ENCODE measurements at regions not wholly inside any gene's neighbourhood (a gene's known extent, or its start where the extent isn't known, plus 50 kb on each side); places are given as distances from the start of the nearest gene placed in this dataset.

DNA sequence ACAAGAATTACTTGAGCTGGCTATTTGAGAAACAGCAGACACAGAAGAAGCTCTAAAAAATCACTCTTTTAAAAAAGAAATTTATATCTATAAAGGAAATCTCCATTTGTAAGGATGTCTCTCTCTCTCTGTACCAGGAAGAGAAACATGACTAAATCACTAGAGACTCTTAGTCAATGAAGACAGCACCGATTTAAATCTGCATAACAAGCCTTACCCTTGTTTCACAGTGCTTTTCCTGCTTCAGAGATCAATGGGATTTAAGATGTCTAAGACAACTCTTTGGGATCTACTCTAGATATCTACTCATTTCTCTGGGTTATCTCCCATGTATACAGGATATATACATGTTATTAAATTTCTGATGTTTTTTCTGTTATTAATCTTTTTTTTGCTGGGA, 359.2 kb upstream of the RND3 start:
- H3K27ac ChIP-seq: no peak overlapping the region
- TF ChIP-seq, protein P1, sequence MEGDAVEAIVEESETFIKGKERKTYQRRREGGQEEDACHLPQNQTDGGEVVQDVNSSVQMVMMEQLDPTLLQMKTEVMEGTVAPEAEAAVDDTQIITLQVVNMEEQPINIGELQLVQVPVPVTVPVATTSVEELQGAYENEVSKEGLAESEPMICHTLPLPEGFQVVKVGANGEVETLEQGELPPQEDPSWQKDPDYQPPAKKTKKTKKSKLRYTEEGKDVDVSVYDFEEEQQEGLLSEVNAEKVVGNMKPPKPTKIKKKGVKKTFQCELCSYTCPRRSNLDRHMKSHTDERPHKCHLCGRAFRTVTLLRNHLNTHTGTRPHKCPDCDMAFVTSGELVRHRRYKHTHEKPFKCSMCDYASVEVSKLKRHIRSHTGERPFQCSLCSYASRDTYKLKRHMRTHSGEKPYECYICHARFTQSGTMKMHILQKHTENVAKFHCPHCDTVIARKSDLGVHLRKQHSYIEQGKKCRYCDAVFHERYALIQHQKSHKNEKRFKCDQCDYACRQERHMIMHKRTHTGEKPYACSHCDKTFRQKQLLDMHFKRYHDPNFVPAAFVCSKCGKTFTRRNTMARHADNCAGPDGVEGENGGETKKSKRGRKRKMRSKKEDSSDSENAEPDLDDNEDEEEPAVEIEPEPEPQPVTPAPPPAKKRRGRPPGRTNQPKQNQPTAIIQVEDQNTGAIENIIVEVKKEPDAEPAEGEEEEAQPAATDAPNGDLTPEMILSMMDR (IDR thresholded peaks at IDR 0.05): no peak
- no peak for TF ChIP-seq POLR2A (IDR thresholded peaks at IDR 0.05)
- no peaks in the 10 kb centered on the region for H3K27me3 ChIP-seq
- H3K4me1 ChIP-seq: no peaks in the 10 kb centered on the region
- no peaks in the 10 kb centered on the region for H3K36me3 ChIP-seq
- intact Hi-C loops (cut with DNase I; ENCODE audit: low total_unique reads): no loop called here
- DNase-seq: no peak
- H3K9me3 ChIP-seq: no peaks in the 10 kb centered on the region
- H3K4me3 ChIP-seq: no peak overlapping the region

DNA sequence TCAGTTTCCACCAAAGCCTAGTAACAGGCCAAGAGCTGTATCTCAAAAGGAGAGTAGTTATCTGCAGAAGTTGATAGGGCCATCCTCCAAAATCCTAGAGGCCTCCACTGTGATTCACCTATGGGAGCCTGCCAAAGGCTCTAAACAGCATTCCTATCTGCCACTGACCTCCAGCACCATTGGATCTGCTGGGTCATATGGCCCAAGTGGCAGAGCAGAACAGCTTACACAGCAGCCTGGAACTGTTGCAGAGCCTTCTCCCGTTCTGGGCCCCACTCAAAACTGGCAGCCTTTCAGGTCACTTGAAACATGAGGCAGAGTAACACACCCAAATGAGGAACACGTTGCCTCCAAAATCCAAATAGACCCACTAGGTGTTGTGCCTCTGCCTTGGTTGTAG, 345.2 kb upstream of the RND3 start:
- DNase-seq: no peak
- no peaks in the 10 kb centered on the region for H3K4me1 ChIP-seq
- H3K9me3 ChIP-seq: no peaks in the 10 kb centered on the region
- H3K27ac ChIP-seq: no peak overlapping the region
- no peaks in the 10 kb centered on the region for H3K36me3 ChIP-seq
- H3K4me3 ChIP-seq: no peak overlapping the region
- H3K27me3 ChIP-seq: no peaks in the 10 kb centered on the region
- intact Hi-C loops (cut with DNase I; ENCODE audit: low total_unique reads): no loop called here
- TF ChIP-seq, protein P1 (IDR thresholded peaks at IDR 0.05): no peak
- TF ChIP-seq POLR2A (IDR thresholded peaks at IDR 0.05): no peak

DNA sequence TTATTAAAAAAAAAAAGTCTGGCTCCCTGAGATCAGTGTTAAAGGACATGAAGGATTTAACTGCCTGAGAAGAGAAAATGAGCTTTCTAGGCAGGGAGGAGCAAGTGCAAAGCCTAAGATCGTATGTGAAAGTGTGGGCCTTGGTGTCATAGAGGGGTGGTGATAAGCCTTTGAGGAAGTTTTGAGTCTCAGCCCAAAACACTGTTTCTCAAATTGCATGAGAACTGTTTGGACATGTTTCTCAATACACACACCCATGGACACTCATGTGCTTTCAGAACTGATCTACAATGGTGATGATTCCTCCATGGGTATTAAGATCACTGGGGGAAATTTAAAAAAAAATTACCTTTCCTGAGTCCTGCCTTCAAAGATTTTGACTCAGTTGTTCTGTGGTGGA, 336.7 kb upstream of the RND3 start:
- TF ChIP-seq, protein P1 (IDR thresholded peaks at IDR 0.05): no peak
- TF ChIP-seq POLR2A (IDR thresholded peaks at IDR 0.05): no peak

DNA sequence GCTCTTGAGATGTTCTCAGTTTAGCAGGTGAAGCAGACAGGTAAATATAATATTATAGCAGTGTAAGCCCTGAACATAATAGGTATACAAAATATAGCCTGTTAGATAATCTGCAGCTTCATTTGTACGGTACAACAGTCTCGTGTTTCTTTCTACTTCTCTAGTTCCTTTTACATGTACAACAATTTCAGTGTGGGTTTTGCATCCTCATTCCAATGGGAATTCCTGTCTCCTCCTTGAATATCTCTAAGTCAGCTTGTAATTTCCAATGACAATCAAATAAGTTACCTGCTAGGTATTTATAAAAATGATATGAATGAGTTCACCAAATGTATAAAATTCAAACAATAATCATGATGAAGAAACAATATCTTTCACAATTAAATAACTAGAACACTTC, 330.0 kb upstream of the RND3 start:
- H3K4me1 ChIP-seq: no peaks in the 10 kb centered on the region
- DNase-seq: no peak
- H3K9me3 ChIP-seq: no peaks in the 10 kb centered on the region
- no peaks in the 10 kb centered on the region for H3K36me3 ChIP-seq
- H3K27ac ChIP-seq: no peak overlapping the region
- no peak overlapping the region for H3K4me3 ChIP-seq
- intact Hi-C loops (cut with DNase I; ENCODE audit: low total_unique reads): no loop called here
- TF ChIP-seq, protein P1 (IDR thresholded peaks at IDR 0.05): no peak
- no peak for TF ChIP-seq POLR2A (IDR thresholded peaks at IDR 0.05)
- no peaks in the 10 kb centered on the region for H3K27me3 ChIP-seq

More for the DNA sequence above, 336.7 kb upstream of the RND3 start:
- intact Hi-C loops (cut with DNase I; ENCODE audit: low total_unique reads): no loop called here
- Histone ChIP-seq H3K4me3 (no peak overlapping the region), H3K27ac (no peak overlapping the region), H3K36me3 (no peaks in the 10 kb centered on the region), H3K27me3 (no peaks in the 10 kb centered on the region), H3K9me3 (no peaks in the 10 kb centered on the region), H3K4me1 (no peaks in the 10 kb centered on the region)
- no peak for DNase-seq

DNA sequence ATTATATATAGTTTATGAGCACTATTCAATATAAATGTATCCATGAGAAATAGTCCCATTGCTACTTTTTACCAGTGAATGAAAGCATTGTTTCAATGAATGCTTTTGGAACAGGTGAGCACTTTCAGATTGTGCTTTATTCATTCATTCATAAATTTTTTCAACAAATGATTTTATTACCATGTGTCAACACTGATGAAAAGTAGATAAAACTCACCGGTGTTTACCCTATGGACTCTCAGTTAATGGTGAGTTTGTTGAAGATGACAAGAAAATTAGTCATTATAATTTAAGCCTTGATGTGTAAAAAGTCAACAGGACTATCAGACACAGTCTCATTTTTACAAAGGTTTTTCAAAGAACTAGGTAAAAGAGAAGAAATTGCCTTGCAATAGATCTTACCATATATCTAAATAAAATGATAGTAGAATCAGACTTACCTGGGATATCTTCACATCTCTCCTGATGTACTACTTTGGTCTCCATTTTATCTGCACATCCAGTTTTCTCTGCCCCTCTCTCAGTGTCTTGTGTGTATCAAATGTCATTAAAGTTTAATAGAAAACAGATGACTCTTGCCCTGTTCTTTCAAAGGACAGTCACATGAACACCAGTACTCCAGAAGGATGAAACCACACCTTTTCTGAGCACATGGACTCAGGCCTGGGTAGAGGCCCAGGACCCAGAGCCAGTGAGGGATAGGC, 325.3 kb upstream of the RND3 start:
- intact Hi-C loops (cut with DNase I; ENCODE audit: low total_unique reads): no loop called here
- no peaks in the 10 kb centered on the region for H3K9me3 ChIP-seq
- TF ChIP-seq, protein P1 (IDR thresholded peaks at IDR 0.05): no peak
- TF ChIP-seq POLR2A (IDR thresholded peaks at IDR 0.05): no peak

More for the DNA sequence above, 325.3 kb upstream of the RND3 start:
- no peak overlapping the region for H3K4me3 ChIP-seq
- no peaks in the 10 kb centered on the region for H3K36me3 ChIP-seq
- H3K4me1 ChIP-seq: no peaks in the 10 kb centered on the region
- DNase-seq: no peak
- H3K27ac ChIP-seq: no peak overlapping the region
- no peaks in the 10 kb centered on the region for H3K27me3 ChIP-seq
